ENCODE measurements at regions not wholly inside any gene's neighbourhood (a gene's known extent, or its start where the extent isn't known, plus 50 kb on each side); places are given as distances from the start of the nearest gene placed in this dataset.

DNA sequence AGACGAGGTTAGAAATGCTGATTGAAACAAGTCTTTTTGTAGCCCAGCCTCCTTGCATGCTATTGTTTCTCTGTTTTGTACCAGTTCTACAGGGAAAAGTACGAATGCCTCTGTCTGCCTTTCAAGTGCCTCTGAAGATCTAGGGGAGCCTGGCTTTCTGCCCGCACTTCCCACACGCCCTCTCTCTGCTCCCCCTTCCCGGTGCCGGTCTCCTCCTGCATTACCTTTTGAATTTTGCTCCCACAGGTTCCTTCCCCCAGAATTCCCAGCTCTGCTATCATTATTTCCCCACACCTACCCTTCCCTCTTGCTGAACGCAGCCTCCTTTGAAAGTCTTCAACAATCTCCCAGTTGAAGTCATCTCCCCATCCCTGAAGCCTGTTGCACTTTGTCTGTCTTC lies 689.7 kb downstream of the BCL11B start:
- DNase-seq (ENCODE audit: insufficient read length, low spot score) (no peak), FAIRE-seq (no peak)
- TF ChIP-seq, protein P1, sequence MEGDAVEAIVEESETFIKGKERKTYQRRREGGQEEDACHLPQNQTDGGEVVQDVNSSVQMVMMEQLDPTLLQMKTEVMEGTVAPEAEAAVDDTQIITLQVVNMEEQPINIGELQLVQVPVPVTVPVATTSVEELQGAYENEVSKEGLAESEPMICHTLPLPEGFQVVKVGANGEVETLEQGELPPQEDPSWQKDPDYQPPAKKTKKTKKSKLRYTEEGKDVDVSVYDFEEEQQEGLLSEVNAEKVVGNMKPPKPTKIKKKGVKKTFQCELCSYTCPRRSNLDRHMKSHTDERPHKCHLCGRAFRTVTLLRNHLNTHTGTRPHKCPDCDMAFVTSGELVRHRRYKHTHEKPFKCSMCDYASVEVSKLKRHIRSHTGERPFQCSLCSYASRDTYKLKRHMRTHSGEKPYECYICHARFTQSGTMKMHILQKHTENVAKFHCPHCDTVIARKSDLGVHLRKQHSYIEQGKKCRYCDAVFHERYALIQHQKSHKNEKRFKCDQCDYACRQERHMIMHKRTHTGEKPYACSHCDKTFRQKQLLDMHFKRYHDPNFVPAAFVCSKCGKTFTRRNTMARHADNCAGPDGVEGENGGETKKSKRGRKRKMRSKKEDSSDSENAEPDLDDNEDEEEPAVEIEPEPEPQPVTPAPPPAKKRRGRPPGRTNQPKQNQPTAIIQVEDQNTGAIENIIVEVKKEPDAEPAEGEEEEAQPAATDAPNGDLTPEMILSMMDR (IDR thresholded peaks at IDR 0.05; ENCODE audit: insufficient read depth, missing control alignments) = no peak

DNA sequence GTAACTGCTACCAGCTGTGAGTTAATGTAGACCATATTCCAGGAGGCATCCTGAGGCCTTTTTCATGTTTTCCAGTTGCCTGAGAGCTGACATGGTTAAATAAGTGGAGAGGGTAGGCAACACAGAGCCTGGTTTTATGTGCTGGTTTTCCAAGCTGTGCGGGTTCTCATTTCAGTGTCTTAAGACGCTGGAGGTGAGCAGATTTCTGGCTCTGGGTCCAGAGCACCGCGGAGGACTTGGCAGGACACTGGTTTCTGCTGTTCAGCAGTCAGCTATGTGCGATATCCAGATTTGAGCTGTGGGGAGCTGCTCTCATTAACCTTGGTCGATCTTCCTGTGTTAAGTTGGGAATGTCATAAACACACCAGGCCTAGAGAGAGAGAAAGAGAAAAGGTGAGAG lies 680.8 kb downstream of the BCL11B start:
- TF ChIP-seq, protein P1 (IDR thresholded peaks at IDR 0.05; ENCODE audit: insufficient read depth, missing control alignments) = no peak
- DNase-seq (ENCODE audit: insufficient read length, low spot score) (no peak), FAIRE-seq (no peak)

DNA sequence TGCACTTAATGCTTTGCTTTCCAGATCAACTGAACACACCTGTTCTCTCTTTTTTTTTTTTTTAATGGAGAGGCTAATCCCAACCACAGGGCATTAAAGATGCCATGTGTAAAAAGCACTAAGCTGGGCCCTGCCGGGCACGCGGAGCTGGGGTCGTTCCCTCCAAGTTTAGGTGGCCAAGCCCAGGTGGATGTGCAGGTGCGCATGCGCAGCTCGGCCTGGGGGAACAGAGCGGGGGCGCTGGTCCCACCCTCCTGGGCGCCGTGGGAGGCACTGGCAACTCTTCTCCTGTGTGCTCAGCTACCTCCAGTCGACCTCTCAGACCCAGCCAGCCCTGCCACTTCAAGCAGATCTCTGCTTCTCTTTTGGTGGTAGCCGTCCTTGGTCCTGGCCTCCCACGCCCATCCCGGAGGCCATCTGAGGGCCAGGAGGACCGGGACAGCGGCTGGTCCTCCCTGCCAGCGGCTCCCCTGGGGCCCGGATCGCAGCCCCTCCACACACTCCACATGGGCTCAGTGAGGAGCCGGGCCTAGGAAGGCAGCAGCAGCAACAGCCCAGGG lies 679.3 kb downstream of the BCL11B start:
- TF ChIP-seq, protein P1 (IDR thresholded peaks at IDR 0.05; ENCODE audit: insufficient read depth, missing control alignments) = no peak
- DNase-seq (ENCODE audit: insufficient read length, low spot score) = no peak
- FAIRE-seq = no peak

DNA sequence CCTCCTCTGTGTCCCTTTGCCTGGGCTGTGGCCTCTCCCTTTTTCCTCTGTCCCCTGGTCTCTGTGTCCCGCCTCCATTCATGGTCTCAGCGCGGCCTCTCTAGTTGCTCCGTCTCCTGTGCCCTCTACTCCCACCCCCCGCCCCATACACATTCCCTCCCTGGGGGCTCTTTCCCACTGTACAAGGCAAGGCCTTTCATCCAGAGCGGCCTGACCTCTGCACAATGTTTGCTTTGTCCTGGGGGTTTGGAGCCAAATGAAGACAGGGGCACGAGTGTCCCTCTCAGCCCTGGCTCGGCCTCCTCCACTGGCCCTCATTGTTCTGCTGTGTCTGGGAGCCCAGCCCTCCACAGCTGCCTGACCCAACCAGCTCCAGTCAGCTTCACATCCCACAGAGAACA lies 678.6 kb downstream of the BCL11B start:
- DNase-seq (ENCODE audit: insufficient read length, low spot score) (no peak), FAIRE-seq (no peak)
- TF ChIP-seq, protein P1 (IDR thresholded peaks at IDR 0.05; ENCODE audit: insufficient read depth, missing control alignments) = no peak

DNA sequence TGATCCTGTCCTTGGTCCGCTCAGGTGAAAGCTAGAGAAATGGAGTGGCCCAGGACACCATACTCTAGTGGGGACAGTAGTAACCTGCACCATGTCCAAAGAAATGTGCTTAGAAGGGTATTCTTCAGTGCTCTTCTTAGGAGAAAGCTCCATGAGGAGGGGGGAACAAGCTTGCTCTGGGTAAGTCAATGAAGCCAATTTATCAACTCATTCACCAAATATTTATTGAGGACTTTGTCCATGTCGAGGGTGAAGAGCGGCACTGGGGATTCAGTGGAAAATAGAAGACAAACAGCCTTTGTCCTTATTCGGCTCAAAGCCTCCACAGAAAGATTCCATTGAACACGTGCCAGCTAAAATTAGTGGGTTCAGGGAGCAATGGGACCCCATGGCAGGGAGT lies 677.8 kb downstream of the BCL11B start:
- FAIRE-seq = no peak
- TF ChIP-seq, protein P1 (IDR thresholded peaks at IDR 0.05; ENCODE audit: insufficient read depth, missing control alignments) = no peak
- no peak for DNase-seq (ENCODE audit: insufficient read length, low spot score)

DNA sequence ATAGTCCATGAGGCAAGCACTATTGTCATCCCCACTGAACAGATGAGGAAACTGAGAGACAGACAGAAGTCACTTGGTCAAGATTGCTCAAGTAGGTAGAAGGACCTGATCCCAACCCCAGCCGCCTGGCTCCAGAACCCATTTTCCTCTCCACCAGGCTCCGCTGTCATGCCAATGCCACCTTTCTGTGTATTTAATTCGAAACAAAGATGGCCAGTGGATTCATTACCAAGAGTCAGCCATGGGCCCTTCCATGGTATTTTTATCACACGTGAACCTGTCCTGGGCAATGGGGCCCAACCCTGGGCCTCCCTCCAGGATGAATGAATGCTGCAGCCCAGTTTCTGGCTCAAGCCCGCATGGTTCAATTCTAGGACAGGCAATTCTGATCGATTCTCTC lies 673.4 kb downstream of the BCL11B start:
- DNase-seq (ENCODE audit: insufficient read length, low spot score) (no peak), FAIRE-seq (no peak)
- TF ChIP-seq, protein P1 (IDR thresholded peaks at IDR 0.05; ENCODE audit: insufficient read depth, missing control alignments) = no peak

DNA sequence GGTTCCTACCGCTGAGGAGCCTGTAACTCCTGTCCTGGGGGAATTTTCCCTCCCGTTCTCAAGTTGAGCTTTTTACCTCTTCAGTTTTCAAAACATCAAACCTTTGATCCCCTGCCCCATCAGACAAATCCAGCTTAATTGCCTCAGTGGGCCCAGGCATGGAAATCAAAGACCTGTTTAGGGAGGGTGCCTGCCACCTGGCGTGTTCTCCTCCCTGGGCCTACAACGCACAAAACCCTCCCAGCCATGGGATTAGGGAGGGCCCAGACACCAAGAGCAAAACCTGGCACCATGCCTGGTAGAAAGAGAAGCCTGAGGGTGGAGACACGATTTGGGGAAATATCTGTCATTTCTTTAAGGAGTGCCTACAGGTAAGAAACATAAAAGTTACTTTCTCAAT lies 672.9 kb downstream of the BCL11B start:
- DNase-seq (ENCODE audit: insufficient read length, low spot score) = no peak
- TF ChIP-seq, protein P1 (IDR thresholded peaks at IDR 0.05; ENCODE audit: insufficient read depth, missing control alignments) = no peak
- no peak for FAIRE-seq
